ENCODE measurements at regions not wholly inside any gene's neighbourhood (a gene's known extent, or its start where the extent isn't known, plus 50 kb on each side); places are given as distances from the start of the nearest gene placed in this dataset.

- TF ChIP-seq MAX (IDR thresholded peaks at IDR 0.05; ENCODE audit: insufficient read depth, insufficient read length) (no peak), FOS (IDR thresholded peaks at IDR 0.05; ENCODE audit: borderline replicate concordance, insufficient read depth, low read length) (no peak), POLR2A (IDR thresholded peaks at IDR 0.05; ENCODE audit: low read depth, low read length) (no peak), JUN (IDR thresholded peaks at IDR 0.05; ENCODE audit: borderline replicate concordance, insufficient read depth, insufficient read length, low read depth) (no peak), GATA2 (IDR thresholded peaks at IDR 0.05; ENCODE audit: insufficient read depth, insufficient read length, low read depth, low read length) (no peak), EZH2 (IDR thresholded peaks at IDR 0.05; ENCODE audit: borderline replicate concordance, low read depth, low read length, severe bottlenecking) (no peak), CTCF (IDR thresholded peaks at IDR 0.05; ENCODE audit: extremely low read depth in 1 of 2, insufficient read depth in 1 of 2, low read depth in 1 of 2, low read length in 2 of 2) (no peak), POLR2AphosphoS5 (IDR thresholded peaks at IDR 0.05; ENCODE audit: insufficient read depth, low read depth, low read length) (no peak), MYC (IDR thresholded peaks at IDR 0.05; ENCODE audit: low read depth, low read length) (no peak)
- ChIA-PET CTCF (interaction anchor here (1.3 kb wide), 1 partner anchor 31 kb away, joined by 4 read pairs; no protein-coding TSS in a partner anchor), POLR2A (no interaction called here)
- H3K27ac ChIP-seq (ENCODE audit: insufficient read depth, low read depth, low read length), result no peak overlapping the region
- BruUV-seq (replicated peaks), result no TSS peak
- no peaks in the 10 kb centered on the region for H3K79me2 ChIP-seq (ENCODE audit: control insufficient read depth, insufficient read depth, low read length)
- no peak overlapping the region for H2AFZ ChIP-seq (ENCODE audit: low read depth, low read length)
- no peaks in the 10 kb centered on the region for H3K36me3 ChIP-seq (ENCODE audit: control insufficient read depth in 2 of 2, extremely low read depth in 1 of 2, insufficient read depth in 2 of 2, low read length in 2 of 2)
- no peaks in the 10 kb centered on the region for H3K9me1 ChIP-seq (replicated peaks; ENCODE audit: control insufficient read depth, extremely low read depth, insufficient read depth, low read length)
- FAIRE-seq (no peak), DNase-seq (ENCODE audit: low read depth, low spot score) (no peak)
- no peaks in the 10 kb centered on the region for H4K20me1 ChIP-seq (replicated peaks; ENCODE audit: control insufficient read depth, extremely low read depth, insufficient read depth, low read length)
- no peaks in the 10 kb centered on the region for H3K27me3 ChIP-seq (ENCODE audit: control insufficient read depth in 2 of 2, insufficient read depth in 2 of 2, low read length in 2 of 2)
- intact Hi-C loops (cut with micrococcal nuclease), result no loop called here
- no peak overlapping the region for H3K4me2 ChIP-seq (ENCODE audit: insufficient read depth, low read length)
- H3K9ac ChIP-seq (replicated peaks; ENCODE audit: extremely low read depth, insufficient read depth, low read length), result no peak overlapping the region
- dilution Hi-C loops (cut with MboI; ENCODE audit: extremely low pct_ligation_motif_present, low sequenced_read_pairs), result no loop called here
- no peak overlapping the region for H3K4me3 ChIP-seq (replicated peaks in 1 of 3; ENCODE audit: insufficient read depth in 1 of 3, low read depth in 1 of 3, low read length in 3 of 3)
- H3K9me3 ChIP-seq (replicated peaks; ENCODE audit: control insufficient read depth, insufficient read depth, low read length), result no peaks in the 10 kb centered on the region
- H3K4me1 ChIP-seq (ENCODE audit: control insufficient read depth, extremely low read depth, insufficient read depth, low read length), result no peaks in the 10 kb centered on the region
Observed at GRCh38 chr4:112732142-112732541, 95.2 kb downstream of the LARP7 start.
